Mesendoderm (in vitro differentiated cells): ENCODE measurements at regions not wholly inside any gene's neighbourhood (a gene's known extent, or its start where the extent isn't known, plus 50 kb on each side); places are given as distances from the start of the nearest gene placed in this dataset.
A peak's percentile ranks its signal among the peaks of the same experiment; 100 is the strongest.
"Not testable (repeated sequence)": the region's sequence is repeated elsewhere in the genome, so short reads cannot be mapped to it uniquely, and the experiment has no call there.

Source experiments
- DNase-seq: peaks from one replicate; pipeline ENCODE4 v3.0.0; 2013
- H2AK5ac ChIP-seq: 2 replicates; pipeline ENCODE4 v1.6.1; 2013; ENCODE audit warnings: low read length, inconsistent platforms
- H2BK120ac ChIP-seq: 2 replicates; pipeline ENCODE4 v1.6.1; 2013; ENCODE audit warnings: low read depth, mild to moderate bottlenecking, low read length, moderate library complexity, mixed read lengths
- H2BK15ac ChIP-seq: replicated peaks from 2 replicates; pipeline ENCODE4 v1.6.1; 2013; ENCODE audit warnings: low read depth, mild to moderate bottlenecking, moderate library complexity
- H2BK5ac ChIP-seq: 2 replicates; pipeline ENCODE4 v1.6.1; 2013; ENCODE audit warnings: low read length, inconsistent platforms
- H3K18ac ChIP-seq: 2 replicates; pipeline ENCODE4 v1.6.1; 2013; ENCODE audit warnings: mild to moderate bottlenecking, low read length, mixed read lengths
- H3K23ac ChIP-seq: one replicate; pipeline ENCODE4 v1.6.1; 2013; ENCODE audit warnings: low read length
- H3K27ac ChIP-seq: 2 replicates; pipeline ENCODE4 v1.5.1; 2013; ENCODE audit warnings: low read depth, mild to moderate bottlenecking, inconsistent platforms, low read length, moderate library complexity
- H3K27me3 ChIP-seq: 2 replicates; pipeline ENCODE4 v1.6.1; 2013; ENCODE audit warnings: low read length, control low read depth, mild to moderate bottlenecking, inconsistent platforms; ENCODE audit not compliant: insufficient read depth, poor library complexity
- H3K36me3 ChIP-seq: 2 replicates; pipeline ENCODE4 v1.6.1; 2013; ENCODE audit warnings: low read length, inconsistent platforms; ENCODE audit not compliant: control insufficient read depth, insufficient read depth
- H3K4ac ChIP-seq: one replicate; pipeline ENCODE4 v1.6.1; 2013; ENCODE audit warnings: low read depth, mild to moderate bottlenecking, low read length, moderate library complexity
- H3K4me1 ChIP-seq: 2 replicates; pipeline ENCODE4 v1.6.1; 2013; ENCODE audit warnings: low read depth, low read length, inconsistent platforms; ENCODE audit not compliant: control insufficient read depth
- H3K4me2 ChIP-seq: 2 replicates; pipeline ENCODE4 v1.6.1; 2013; ENCODE audit warnings: low read length
- H3K4me3 ChIP-seq: 2 replicates; pipeline ENCODE4 v1.5.1; 2013; ENCODE audit warnings: mild to moderate bottlenecking, low read length
- H3K56ac ChIP-seq: one replicate; pipeline ENCODE4 v1.6.1; 2013; ENCODE audit warnings: low read length
- H3K79me1 ChIP-seq: 2 replicates; pipeline ENCODE4 v1.6.1; 2013; ENCODE audit warnings: low read length, inconsistent platforms
- H3K79me2 ChIP-seq: 2 replicates; pipeline ENCODE4 v1.6.1; 2013; ENCODE audit warnings: mild to moderate bottlenecking, low read length; ENCODE audit not compliant: control insufficient read depth, insufficient read depth
- H3K9ac ChIP-seq: 2 replicates; pipeline ENCODE4 v1.6.1; 2013; ENCODE audit warnings: low read length, inconsistent platforms
- H4K5ac ChIP-seq: one replicate; pipeline ENCODE4 v1.6.1; 2013; ENCODE audit warnings: low read length
- H4K8ac ChIP-seq: one replicate; pipeline ENCODE4 v1.6.1; 2013; ENCODE audit warnings: low read depth, mild to moderate bottlenecking, control low read depth, low read length, moderate library complexity
- WGBS: extraction: QIAGEN DNeasy Blood & Tissue Kit; methylation state at CpG from one replicate; pipeline ENCODE4 v1.1.7; 2013; ENCODE audit warnings: low lambda C conversion rate, missing lambda C conversion rate; ENCODE audit not compliant: insufficient coverage; ENCODE audit errors: extremely low coverage; 5-methylcytosine and 5-hydroxymethylcytosine counted together

- H3K4me1 ChIP-seq: no peaks in the 10 kb centered on the region
- no peak overlapping the region for H3K27ac ChIP-seq
- H2BK5ac ChIP-seq: no peak overlapping the region
- H3K18ac ChIP-seq: no peak overlapping the region
- no peak overlapping the region for H3K4me2 ChIP-seq
- H4K8ac ChIP-seq: no peak overlapping the region
- no peak overlapping the region for H2BK120ac ChIP-seq
- H3K9ac ChIP-seq: no peak overlapping the region
- no peak overlapping the region for H2AK5ac ChIP-seq
- H3K4me3 ChIP-seq: no peak overlapping the region
- H2BK15ac ChIP-seq: no peak overlapping the region
- DNase-seq: no peak
- H3K79me2 ChIP-seq: no peaks in the 10 kb centered on the region
- no peak overlapping the region for H4K5ac ChIP-seq
- no peak overlapping the region for H3K56ac ChIP-seq
- no CpG with 5 or more reads among the region's 1 CpG for WGBS
- H3K79me1 ChIP-seq: no peaks in the 10 kb centered on the region
- H3K27me3 ChIP-seq: no peaks in the 10 kb centered on the region
- H3K36me3 ChIP-seq: no peaks in the 10 kb centered on the region
- H3K4ac ChIP-seq: no peak overlapping the region
- H3K23ac ChIP-seq: no peak overlapping the region
Observed at GRCh38 chrX:101785142-101785541, 125.5 kb upstream of the ARMCX2 start.

- H4K5ac ChIP-seq, DNase-seq, H3K27ac ChIP-seq, H3K18ac ChIP-seq, H4K8ac ChIP-seq, H2AK5ac ChIP-seq, H3K4me3 ChIP-seq, H2BK120ac ChIP-seq, H3K27me3 ChIP-seq, H3K23ac ChIP-seq, H2BK15ac ChIP-seq, H3K79me1 ChIP-seq, H2BK5ac ChIP-seq, H3K79me2 ChIP-seq, H3K56ac ChIP-seq, H3K4me2 ChIP-seq, H3K36me3 ChIP-seq, H3K4ac ChIP-seq, H3K4me1 ChIP-seq, H3K9ac ChIP-seq: not testable (repeated sequence)
- no CpG with 5 or more reads among the region's 19 CpGs for WGBS
Observed at GRCh38 chrX:101780421-101780820, 120.8 kb upstream of the ARMCX2 start.

- no peaks in the 10 kb centered on the region for H3K27me3 ChIP-seq
- H3K4me2 ChIP-seq: no peak overlapping the region
- no peak overlapping the region for H4K5ac ChIP-seq
- no peaks in the 10 kb centered on the region for H3K36me3 ChIP-seq
- DNase-seq: no peak
- no peak overlapping the region for H2BK15ac ChIP-seq
- H2AK5ac ChIP-seq: no peak overlapping the region
- no peak overlapping the region for H3K27ac ChIP-seq
- H3K4me1 ChIP-seq: no peaks in the 10 kb centered on the region
- no peak overlapping the region for H3K9ac ChIP-seq
- H3K79me1 ChIP-seq: no peaks in the 10 kb centered on the region
- H4K8ac ChIP-seq: no peak overlapping the region
- no peaks in the 10 kb centered on the region for H3K79me2 ChIP-seq
- no CpG with 5 or more reads among the region's 1 CpG for WGBS
- no peak overlapping the region for H3K56ac ChIP-seq
- H3K23ac ChIP-seq: no peak overlapping the region
- no peak overlapping the region for H3K4ac ChIP-seq
- H3K4me3 ChIP-seq: no peak overlapping the region
- H3K18ac ChIP-seq: no peak overlapping the region
- no peak overlapping the region for H2BK120ac ChIP-seq
- H2BK5ac ChIP-seq: no peak overlapping the region
Observed at GRCh38 chrX:101774340-101774739, 114.7 kb upstream of the ARMCX2 start.

GRCh38 chrX:101764538-101764937 lies 104.9 kb upstream of the ARMCX2 start:
- no peaks in the 10 kb centered on the region for H3K79me1 ChIP-seq
- H4K5ac ChIP-seq: no peak overlapping the region
- H2AK5ac ChIP-seq: no peak overlapping the region
- no CpG with 5 or more reads among the region's 4 CpGs for WGBS
- no peak overlapping the region for H2BK120ac ChIP-seq
- no peak overlapping the region for H3K27ac ChIP-seq
- no peaks in the 10 kb centered on the region for H3K36me3 ChIP-seq
- no peak overlapping the region for H2BK5ac ChIP-seq
- no peak overlapping the region for H3K9ac ChIP-seq
- H3K4me1 ChIP-seq: no peaks in the 10 kb centered on the region
- no peak overlapping the region for H2BK15ac ChIP-seq
- H3K4ac ChIP-seq: no peak overlapping the region
- H3K18ac ChIP-seq: no peak overlapping the region
- no peaks in the 10 kb centered on the region for H3K27me3 ChIP-seq
- H3K4me2 ChIP-seq: no peak overlapping the region
- H3K56ac ChIP-seq: no peak overlapping the region
- H4K8ac ChIP-seq: no peak overlapping the region
- no peak overlapping the region for H3K4me3 ChIP-seq
- no peak overlapping the region for H3K23ac ChIP-seq
- H3K79me2 ChIP-seq: no peaks in the 10 kb centered on the region
- DNase-seq: peak; percentile 14

GRCh38 chrX:101759000-101759399 lies 99.3 kb upstream of the ARMCX2 start:
- Histone ChIP-seq H2AK5ac (no peak overlapping the region), H3K4me2 (no peak overlapping the region), H2BK15ac (no peak overlapping the region), H3K79me2 (no peaks in the 10 kb centered on the region), H3K79me1 (no peaks in the 10 kb centered on the region), H2BK5ac (no peak overlapping the region), H4K8ac (no peak overlapping the region), H3K56ac (no peak overlapping the region), H3K4me1 (no peaks in the 10 kb centered on the region), H3K27ac (no peak overlapping the region), H4K5ac (no peak overlapping the region), H3K18ac (no peak overlapping the region), H2BK120ac (no peak overlapping the region), H3K9ac (no peak overlapping the region), H3K4me3 (no peak overlapping the region), H3K36me3 (no peaks in the 10 kb centered on the region), H3K23ac (no peak overlapping the region), H3K27me3 (no peaks in the 10 kb centered on the region), H3K4ac (no peak overlapping the region)
- DNase-seq: peak; percentile 92
- no CpG with 5 or more reads among the region's 1 CpG for WGBS

GRCh38 chrX:101750744-101751143 lies 91.1 kb upstream of the ARMCX2 start:
- Histone ChIP-seq H2BK15ac (no peak overlapping the region), H3K79me1 (no peaks in the 10 kb centered on the region), H3K79me2 (no peaks in the 10 kb centered on the region), H3K4me3 (no peak overlapping the region), H2BK120ac (no peak overlapping the region), H3K4me2 (no peak overlapping the region), H3K36me3 (no peaks in the 10 kb centered on the region), H3K4me1 (no peaks in the 10 kb centered on the region), H3K18ac (no peak overlapping the region), H3K9ac (no peak overlapping the region), H4K5ac (no peak overlapping the region), H2AK5ac (no peak overlapping the region), H3K23ac (no peak overlapping the region), H3K27me3 (no peaks in the 10 kb centered on the region), H4K8ac (no peak overlapping the region), H3K27ac (no peak overlapping the region), H3K4ac (no peak overlapping the region), H3K56ac (no peak overlapping the region), H2BK5ac (no peak overlapping the region)
- WGBS: no CpG with 5 or more reads among the region's 4 CpGs
- no peak for DNase-seq
